ENCODE measurements at regions not wholly inside any gene's neighbourhood (a gene's known extent, or its start where the extent isn't known, plus 50 kb on each side); places are given as distances from the start of the nearest gene placed in this dataset.

DNA sequence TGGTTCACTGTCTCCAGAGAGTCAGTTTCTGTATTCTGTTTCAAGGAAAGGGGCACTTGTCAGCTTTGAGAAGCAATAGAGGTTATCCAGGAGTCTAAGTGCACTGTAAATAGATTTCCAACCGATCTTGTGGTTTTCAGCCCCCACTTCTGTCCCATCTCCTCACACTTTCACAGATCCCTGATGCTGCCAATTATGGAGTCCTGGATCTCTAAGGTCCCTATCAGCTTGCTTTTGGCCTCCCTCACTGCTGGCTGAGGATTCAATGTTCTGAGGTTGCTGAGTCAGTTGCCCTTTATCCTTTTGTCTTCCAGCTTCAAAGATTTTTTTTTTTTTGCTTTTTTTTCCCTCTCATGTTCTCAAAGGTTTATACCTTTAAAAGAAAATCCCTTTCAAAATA, 98.4 kb downstream of the DIRAS3 start:
- no peak for DNase-seq (ENCODE audit: low read depth)
- TF ChIP-seq, protein P1, sequence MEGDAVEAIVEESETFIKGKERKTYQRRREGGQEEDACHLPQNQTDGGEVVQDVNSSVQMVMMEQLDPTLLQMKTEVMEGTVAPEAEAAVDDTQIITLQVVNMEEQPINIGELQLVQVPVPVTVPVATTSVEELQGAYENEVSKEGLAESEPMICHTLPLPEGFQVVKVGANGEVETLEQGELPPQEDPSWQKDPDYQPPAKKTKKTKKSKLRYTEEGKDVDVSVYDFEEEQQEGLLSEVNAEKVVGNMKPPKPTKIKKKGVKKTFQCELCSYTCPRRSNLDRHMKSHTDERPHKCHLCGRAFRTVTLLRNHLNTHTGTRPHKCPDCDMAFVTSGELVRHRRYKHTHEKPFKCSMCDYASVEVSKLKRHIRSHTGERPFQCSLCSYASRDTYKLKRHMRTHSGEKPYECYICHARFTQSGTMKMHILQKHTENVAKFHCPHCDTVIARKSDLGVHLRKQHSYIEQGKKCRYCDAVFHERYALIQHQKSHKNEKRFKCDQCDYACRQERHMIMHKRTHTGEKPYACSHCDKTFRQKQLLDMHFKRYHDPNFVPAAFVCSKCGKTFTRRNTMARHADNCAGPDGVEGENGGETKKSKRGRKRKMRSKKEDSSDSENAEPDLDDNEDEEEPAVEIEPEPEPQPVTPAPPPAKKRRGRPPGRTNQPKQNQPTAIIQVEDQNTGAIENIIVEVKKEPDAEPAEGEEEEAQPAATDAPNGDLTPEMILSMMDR (IDR thresholded peaks at IDR 0.05; ENCODE audit: insufficient read depth, low read depth, low read length, missing control alignments), result no peak
- H3K4me3 ChIP-seq (ENCODE audit: low read length), result no peak overlapping the region

DNA sequence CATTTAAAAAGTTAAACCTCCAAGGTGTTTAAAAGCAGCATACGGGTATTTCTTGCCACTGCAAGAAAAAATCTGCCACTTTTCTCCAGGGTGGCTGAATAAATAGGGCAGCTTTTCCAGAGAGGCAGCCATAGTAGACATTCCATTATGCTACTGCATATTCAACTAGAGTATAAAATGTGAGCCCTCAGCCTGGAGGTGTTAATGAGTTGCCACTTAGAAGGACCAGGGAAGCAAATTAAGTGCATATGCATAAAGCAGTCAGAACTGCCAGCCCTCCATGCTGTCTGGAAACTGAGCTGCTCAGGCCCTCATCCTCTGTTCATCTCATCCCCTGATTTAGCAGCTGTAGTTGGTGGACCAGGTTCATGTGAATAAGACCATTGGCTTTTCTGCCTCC, 99.4 kb downstream of the DIRAS3 start:
- H3K4me3 ChIP-seq (ENCODE audit: low read length), result no peak overlapping the region
- TF ChIP-seq, protein P1 (IDR thresholded peaks at IDR 0.05; ENCODE audit: insufficient read depth, low read depth, low read length, missing control alignments), result no peak
- DNase-seq (ENCODE audit: low read depth), result no peak

- peak; percentile 24 for DNase-seq (ENCODE audit: low read depth)
- H3K4me3 ChIP-seq (ENCODE audit: low read length), result no peak overlapping the region
- TF ChIP-seq, protein P1 (IDR thresholded peaks at IDR 0.05; ENCODE audit: insufficient read depth, low read depth, low read length, missing control alignments), result no peak
Observed at GRCh38 chr1:67948151-67949080, 102.0 kb downstream of the DIRAS3 start.

- no peak overlapping the region for H3K4me3 ChIP-seq (ENCODE audit: low read length)
- TF ChIP-seq, protein P1 (IDR thresholded peaks at IDR 0.05; ENCODE audit: insufficient read depth, low read depth, low read length, missing control alignments), result no peak
- no peak for DNase-seq (ENCODE audit: low read depth)
Observed at GRCh38 chr1:67947114-67947513, 103.3 kb downstream of the DIRAS3 start.

GRCh38 chr1:67945733-67946374, 104.6 kb downstream of the DIRAS3 start:
- TF ChIP-seq, protein P1 (IDR thresholded peaks at IDR 0.05; ENCODE audit: insufficient read depth, low read depth, low read length, missing control alignments), result no peak
- no peak overlapping the region for H3K4me3 ChIP-seq (ENCODE audit: low read length)
- no peak for DNase-seq (ENCODE audit: low read depth)

DNA sequence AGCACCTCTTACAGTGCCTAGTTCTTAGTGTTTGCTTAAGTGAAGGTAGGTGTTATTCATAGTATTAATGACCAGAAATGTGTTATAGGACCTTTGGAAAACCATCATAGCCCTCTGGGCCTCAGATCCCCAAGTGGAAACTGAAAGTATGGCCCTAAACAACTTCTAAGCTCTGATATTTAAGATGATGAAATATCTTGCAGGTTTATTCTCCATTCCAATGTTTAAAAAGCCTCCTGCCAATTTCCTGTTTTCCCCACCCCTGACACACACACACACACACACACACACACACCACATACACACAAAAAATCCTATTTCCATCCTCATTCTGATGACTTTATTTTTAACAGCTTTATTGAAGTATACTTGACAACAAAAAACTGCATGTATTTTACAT, 108.2 kb downstream of the DIRAS3 start:
- TF ChIP-seq, protein P1 (IDR thresholded peaks at IDR 0.05; ENCODE audit: insufficient read depth, low read depth, low read length, missing control alignments), result no peak
- no peak for DNase-seq (ENCODE audit: low read depth)
- no peak overlapping the region for H3K4me3 ChIP-seq (ENCODE audit: low read length)
